DOHH2 (cell line): ENCODE measurements at regions not wholly inside any gene's neighbourhood (a gene's known extent, or its start where the extent isn't known, plus 50 kb on each side); places are given as distances from the start of the nearest gene placed in this dataset.

Experiments used
- H3F3A ChIP-seq: fragments of 200-600 bp; sonication (generic), shearing (Covaris generic); 2 replicates; pipeline ENCODE4 v1.6.0; 2016; ENCODE audit warnings: antibody characterized with exemption, mild to moderate bottlenecking; ENCODE audit not compliant: control insufficient read depth, insufficient read depth
- H3K27ac ChIP-seq: fragments of 200-600 bp; sonication (generic); 2 replicates; pipeline ENCODE4 v1.5.1; 2014; ENCODE audit warnings: low read depth, mild to moderate bottlenecking, low read length, moderate library complexity
- H3K27me3 ChIP-seq: fragments of 200-600 bp; sonication (generic); 2 replicates; pipeline ENCODE4 v1.6.1; 2014; ENCODE audit warnings: mild to moderate bottlenecking, low read length, mixed read lengths; ENCODE audit not compliant: control insufficient read depth
- H3K36me3 ChIP-seq: fragments of 200-600 bp; sonication (generic); 2 replicates; pipeline ENCODE4 v1.6.1; 2014; ENCODE audit warnings: mild to moderate bottlenecking, low read length, moderate library complexity, mixed read lengths; ENCODE audit not compliant: control insufficient read depth
- H3K4me1 ChIP-seq: fragments of 200-600 bp; sonication (generic); 2 replicates; pipeline ENCODE4 v1.6.1; 2014; ENCODE audit warnings: mild to moderate bottlenecking, low read length, mixed read lengths; ENCODE audit not compliant: control insufficient read depth
- H3K4me2 ChIP-seq: fragments of 200-600 bp; sonication (generic); 2 replicates; pipeline ENCODE4 v1.6.0; 2014; ENCODE audit warnings: mild to moderate bottlenecking, low read length, moderate library complexity
- H3K4me3 ChIP-seq: fragments of 200-600 bp; sonication (generic); 2 replicates; pipeline ENCODE4 v1.5.1; 2014; ENCODE audit warnings: mild to moderate bottlenecking, low read length, mixed read lengths
- H3K79me2 ChIP-seq: fragments of 200-600 bp; sonication (generic); 2 replicates; pipeline ENCODE4 v1.6.1; 2014; ENCODE audit warnings: mild to moderate bottlenecking, low read length, mixed read lengths; ENCODE audit not compliant: control insufficient read depth
- H3K9me2 ChIP-seq: fragments of 200-600 bp; sonication (generic); replicated peaks from 2 replicates; pipeline ENCODE4 v1.6.1; 2014; ENCODE audit warnings: mild to moderate bottlenecking, low read length, mixed read lengths; ENCODE audit not compliant: control insufficient read depth
- H3K9me3 ChIP-seq: fragments of 200-600 bp; sonication (generic); 2 replicates; pipeline ENCODE4 v1.6.1; 2014; ENCODE audit warnings: antibody characterized with exemption, low read length, mixed read lengths; ENCODE audit not compliant: control insufficient read depth, insufficient read depth
- H4K20me1 ChIP-seq: fragments of 200-600 bp; sonication (generic); 2 replicates; pipeline ENCODE4 v1.6.0; 2014; ENCODE audit warnings: low read depth, mild to moderate bottlenecking, antibody characterized with exemption, low read length, moderate library complexity; ENCODE audit not compliant: control insufficient read depth, insufficient read depth
- CTCF ChIP-seq: fragments of 200-600 bp; sonication (generic); IDR thresholded peaks from one replicate; pipeline ENCODE4 v1.5.1; 2014; ENCODE audit warnings: antibody characterized with exemption, mild to moderate bottlenecking, low read depth, low read length; ENCODE audit not compliant: poor library complexity, severe bottlenecking
- EZH2phosphoT487 ChIP-seq: fragments of 200-600 bp; sonication (generic); IDR thresholded peaks from 2 replicates; pipeline ENCODE4 v1.6.1; 2017; ENCODE audit warnings: borderline replicate concordance, mild to moderate bottlenecking, antibody characterized with exemption, low read length, moderate library complexity, mixed read lengths

GRCh38 chr3:56929809-56930615, 128.3 kb upstream of the ARHGEF3 start:
- Histone ChIP-seq H3F3A (no peaks in the 10 kb centered on the region), H3K4me3 (no peak overlapping the region), H3K36me3 (no peaks in the 10 kb centered on the region), H3K9me2 (no peaks in the 10 kb centered on the region), H3K4me1 (peaks cover 8% of the 10 kb centered on the region), H3K27me3 (no peaks in the 10 kb centered on the region), H3K79me2 (no peaks in the 10 kb centered on the region), H4K20me1 (no peaks in the 10 kb centered on the region), H3K9me3 (peaks cover 6% of the 10 kb centered on the region; the same call in 1 of the 2 replicates), H3K4me2 (no peak overlapping the region), H3K27ac (no peak overlapping the region)
- TF ChIP-seq CTCF (no peak), EZH2phosphoT487 (no peak)

- Histone ChIP-seq H3K27me3 (no peaks in the 10 kb centered on the region), H3K27ac (no peak overlapping the region), H4K20me1 (no peaks in the 10 kb centered on the region), H3K4me2 (no peak overlapping the region), H3K36me3 (no peaks in the 10 kb centered on the region), H3K4me1 (peaks cover 20% of the 10 kb centered on the region), H3K4me3 (no peak overlapping the region), H3F3A (no peaks in the 10 kb centered on the region), H3K79me2 (no peaks in the 10 kb centered on the region), H3K9me2 (no peaks in the 10 kb centered on the region), H3K9me3 (no peaks in the 10 kb centered on the region; the same call in 1 of the 2 replicates)
- TF ChIP-seq CTCF: no peak
- TF ChIP-seq EZH2phosphoT487: no peak
Measured at GRCh38 chr3:56928379-56929068, 126.8 kb upstream of the ARHGEF3 start.

- Histone ChIP-seq H3K9me3 (no peaks in the 10 kb centered on the region; the same call in 1 of the 2 replicates), H3K27ac (no peak overlapping the region), H3K36me3 (no peaks in the 10 kb centered on the region), H3K9me2 (no peaks in the 10 kb centered on the region), H3K4me1 (peaks cover 25% of the 10 kb centered on the region), H3K4me2 (no peak overlapping the region), H3K4me3 (no peak overlapping the region), H4K20me1 (no peaks in the 10 kb centered on the region), H3K79me2 (no peaks in the 10 kb centered on the region), H3K27me3 (no peaks in the 10 kb centered on the region), H3F3A (no peaks in the 10 kb centered on the region)
- TF ChIP-seq CTCF (no peak), EZH2phosphoT487 (no peak)
Measured at GRCh38 chr3:56927855-56928254, 126.1 kb upstream of the ARHGEF3 start.
